ENCODE measurements at regions not wholly inside any gene's neighbourhood (a gene's known extent, or its start where the extent isn't known, plus 50 kb on each side); places are given as distances from the start of the nearest gene placed in this dataset.

DNA sequence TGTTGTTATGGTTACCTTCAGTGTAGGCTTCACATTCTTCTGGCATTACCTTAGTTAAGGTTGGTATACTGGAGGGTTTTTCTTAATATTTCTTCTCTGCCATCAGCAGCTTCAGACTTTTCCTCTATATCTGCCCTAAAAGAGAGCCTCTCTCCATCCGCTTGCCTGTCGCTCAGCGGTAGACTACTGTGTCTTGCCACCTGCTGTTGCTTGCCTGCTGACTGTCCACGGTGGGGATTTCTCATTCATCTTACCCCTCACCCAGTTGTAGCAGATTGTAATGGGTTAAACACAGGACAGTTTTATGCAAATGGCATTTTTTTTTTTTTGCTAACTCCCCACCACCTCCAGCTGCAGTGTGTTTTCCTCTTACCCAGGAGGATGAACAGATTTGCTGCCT, 577.2 kb downstream of the SLITRK5 start:
- Histone ChIP-seq H3K4me2 (ENCODE audit: low read length) (no peak overlapping the region), H3K4me1 (ENCODE audit: control insufficient read depth, low read length) (no peaks in the 10 kb centered on the region), H3K27me3 (ENCODE audit: control insufficient read depth, low read length) (no peaks in the 10 kb centered on the region), H3K9me3 (ENCODE audit: control insufficient read depth, insufficient read depth, low read length) (no peaks in the 10 kb centered on the region), H3K27ac (ENCODE audit: low read depth, low read length) (no peak overlapping the region), H3F3A (ENCODE audit: control insufficient read depth, insufficient read depth) (no peaks in the 10 kb centered on the region), H3K9me2 (replicated peaks; ENCODE audit: control insufficient read depth, low read length) (no peaks in the 10 kb centered on the region), H3K79me2 (ENCODE audit: control insufficient read depth, low read length) (no peaks in the 10 kb centered on the region), H4K20me1 (ENCODE audit: control insufficient read depth, insufficient read depth, low read depth, low read length) (no peaks in the 10 kb centered on the region), H3K4me3 (ENCODE audit: low read length) (no peak overlapping the region), H3K36me3 (ENCODE audit: control insufficient read depth, low read length) (no peaks in the 10 kb centered on the region)
- TF ChIP-seq EZH2phosphoT487 (IDR thresholded peaks at IDR 0.05; ENCODE audit: borderline replicate concordance, low read length) (no peak), CTCF (IDR thresholded peaks at IDR 0.05; ENCODE audit: low read depth, low read length, poor library complexity, severe bottlenecking) (no peak)

GRCh38 chr13:88257706-88258105, 586.5 kb downstream of the SLITRK5 start:
- no peak overlapping the region for H3K4me3 ChIP-seq (ENCODE audit: low read length)
- H3K27ac ChIP-seq (ENCODE audit: low read depth, low read length): no peak overlapping the region
- H4K20me1 ChIP-seq (ENCODE audit: control insufficient read depth, insufficient read depth, low read depth, low read length): no peaks in the 10 kb centered on the region
- no peak for TF ChIP-seq EZH2phosphoT487 (IDR thresholded peaks at IDR 0.05; ENCODE audit: borderline replicate concordance, low read length)
- TF ChIP-seq CTCF (IDR thresholded peaks at IDR 0.05; ENCODE audit: low read depth, low read length, poor library complexity, severe bottlenecking): no peak
- no peak overlapping the region for H3K4me2 ChIP-seq (ENCODE audit: low read length)
- no peaks in the 10 kb centered on the region for H3K27me3 ChIP-seq (ENCODE audit: control insufficient read depth, low read length)
- H3F3A ChIP-seq (ENCODE audit: control insufficient read depth, insufficient read depth): no peaks in the 10 kb centered on the region
- H3K9me3 ChIP-seq (ENCODE audit: control insufficient read depth, insufficient read depth, low read length): no peaks in the 10 kb centered on the region
- no peaks in the 10 kb centered on the region for H3K4me1 ChIP-seq (ENCODE audit: control insufficient read depth, low read length)
- no peaks in the 10 kb centered on the region for H3K9me2 ChIP-seq (replicated peaks; ENCODE audit: control insufficient read depth, low read length)
- no peaks in the 10 kb centered on the region for H3K36me3 ChIP-seq (ENCODE audit: control insufficient read depth, low read length)
- no peaks in the 10 kb centered on the region for H3K79me2 ChIP-seq (ENCODE audit: control insufficient read depth, low read length)

GRCh38 chr13:88263808-88264207, 592.6 kb downstream of the SLITRK5 start:
- Histone ChIP-seq H3K4me2 (ENCODE audit: low read length) (no peak overlapping the region), H3F3A (ENCODE audit: control insufficient read depth, insufficient read depth) (no peaks in the 10 kb centered on the region), H3K4me3 (ENCODE audit: low read length) (no peak overlapping the region), H3K36me3 (ENCODE audit: control insufficient read depth, low read length) (no peaks in the 10 kb centered on the region), H4K20me1 (ENCODE audit: control insufficient read depth, insufficient read depth, low read depth, low read length) (no peaks in the 10 kb centered on the region), H3K9me2 (replicated peaks; ENCODE audit: control insufficient read depth, low read length) (no peaks in the 10 kb centered on the region), H3K4me1 (ENCODE audit: control insufficient read depth, low read length) (no peaks in the 10 kb centered on the region), H3K27me3 (ENCODE audit: control insufficient read depth, low read length) (no peaks in the 10 kb centered on the region), H3K79me2 (ENCODE audit: control insufficient read depth, low read length) (no peaks in the 10 kb centered on the region), H3K9me3 (ENCODE audit: control insufficient read depth, insufficient read depth, low read length) (no peaks in the 10 kb centered on the region), H3K27ac (ENCODE audit: low read depth, low read length) (no peak overlapping the region)
- no peak for TF ChIP-seq CTCF (IDR thresholded peaks at IDR 0.05; ENCODE audit: low read depth, low read length, poor library complexity, severe bottlenecking)
- no peak for TF ChIP-seq EZH2phosphoT487 (IDR thresholded peaks at IDR 0.05; ENCODE audit: borderline replicate concordance, low read length)

DNA sequence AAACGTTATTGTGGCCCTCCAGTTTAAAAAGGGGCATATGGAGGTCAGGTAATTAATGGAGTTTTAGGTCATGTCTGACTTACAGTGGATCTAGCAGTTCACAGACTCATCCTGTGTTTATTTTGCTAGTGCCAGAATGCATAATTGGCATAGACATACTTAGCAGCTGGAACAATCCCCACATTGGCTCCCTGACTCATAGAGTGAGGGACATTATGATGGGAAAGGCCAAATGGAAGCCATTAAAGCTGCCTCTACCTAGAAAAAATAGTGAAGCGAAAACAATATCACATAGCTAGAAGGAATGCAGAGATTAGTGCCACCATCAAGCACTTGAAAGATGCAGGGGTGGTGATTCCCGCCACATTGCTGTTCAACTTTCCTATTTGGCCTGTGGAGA, 610.7 kb downstream of the SLITRK5 start:
- Histone ChIP-seq H3K27me3 (ENCODE audit: control insufficient read depth, low read length) (no peaks in the 10 kb centered on the region), H3K9me2 (replicated peaks; ENCODE audit: control insufficient read depth, low read length) (no peaks in the 10 kb centered on the region), H3K36me3 (ENCODE audit: control insufficient read depth, low read length) (no peaks in the 10 kb centered on the region), H3K4me3 (ENCODE audit: low read length) (no peak overlapping the region), H3K4me1 (ENCODE audit: control insufficient read depth, low read length) (no peaks in the 10 kb centered on the region), H4K20me1 (ENCODE audit: control insufficient read depth, insufficient read depth, low read depth, low read length) (no peaks in the 10 kb centered on the region), H3K9me3 (ENCODE audit: control insufficient read depth, insufficient read depth, low read length) (peaks cover 3% of the 10 kb centered on the region; the same call in 1 of the 2 replicates), H3K4me2 (ENCODE audit: low read length) (no peak overlapping the region), H3K79me2 (ENCODE audit: control insufficient read depth, low read length) (no peaks in the 10 kb centered on the region), H3F3A (ENCODE audit: control insufficient read depth, insufficient read depth) (no peaks in the 10 kb centered on the region), H3K27ac (ENCODE audit: low read depth, low read length) (no peak overlapping the region)
- no peak for TF ChIP-seq CTCF (IDR thresholded peaks at IDR 0.05; ENCODE audit: low read depth, low read length, poor library complexity, severe bottlenecking)
- no peak for TF ChIP-seq EZH2phosphoT487 (IDR thresholded peaks at IDR 0.05; ENCODE audit: borderline replicate concordance, low read length)
